Stimulated activated CD8-positive, alpha-beta memory T cell treated with anti-CD3 and anti-CD28 coated beads, Interleukin-4, amount 100 ng/mL, for 48 hours (primary cell): ENCODE measurements at regions not wholly inside any gene's neighbourhood (a gene's known extent, or its start where the extent isn't known, plus 50 kb on each side); places are given as distances from the start of the nearest gene placed in this dataset.
"Not testable (repeated sequence)": the region's sequence is repeated elsewhere in the genome, so short reads cannot be mapped to it uniquely, and the experiment has no call there.

Experiments
- DNase-seq: peaks from one replicate; pipeline ENCODE4 v3.0.0-alpha.2; 2020

DNA sequence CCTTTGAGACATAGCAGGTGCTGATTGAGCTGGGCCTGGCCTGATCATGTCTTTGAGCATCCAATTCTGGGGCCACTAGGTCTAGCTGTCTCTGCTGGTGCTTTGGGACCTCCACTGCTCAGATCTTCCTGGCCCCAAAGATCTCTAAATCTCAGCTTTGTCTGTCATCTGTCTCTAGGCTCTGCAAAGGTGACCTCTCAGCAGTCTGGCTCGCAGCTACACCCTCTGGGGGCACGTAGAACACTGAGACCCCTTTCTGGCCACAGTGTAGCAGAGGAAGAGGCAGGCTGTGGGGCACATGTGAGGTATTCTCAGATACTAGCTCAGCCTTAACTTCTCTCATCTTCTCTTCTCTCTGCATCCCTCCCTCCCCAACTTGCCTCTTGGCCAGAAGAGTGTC lies 298.1 kb upstream of the PLGLB1 start:
- DNase-seq = not testable (repeated sequence)

DNA sequence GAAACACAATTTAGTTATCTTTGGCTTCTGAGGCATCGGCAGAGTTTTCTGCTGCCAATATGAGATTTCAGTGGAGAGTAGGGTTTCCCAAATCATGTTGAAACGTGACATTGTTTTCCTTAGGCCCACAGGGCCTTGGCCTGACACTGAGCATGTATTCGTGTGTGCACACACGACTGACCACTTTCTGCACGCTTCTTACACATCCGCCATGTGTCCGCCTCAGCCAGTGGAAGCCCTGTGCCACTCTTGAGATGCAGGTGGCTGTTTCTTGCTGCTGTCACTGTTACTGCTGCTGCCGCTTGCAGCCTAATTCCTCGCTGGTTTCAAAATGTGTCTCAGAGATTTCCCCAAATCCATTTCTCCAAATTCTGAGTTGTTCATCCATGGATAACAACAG lies 299.6 kb upstream of the PLGLB1 start:
- not testable (repeated sequence) for DNase-seq

DNA sequence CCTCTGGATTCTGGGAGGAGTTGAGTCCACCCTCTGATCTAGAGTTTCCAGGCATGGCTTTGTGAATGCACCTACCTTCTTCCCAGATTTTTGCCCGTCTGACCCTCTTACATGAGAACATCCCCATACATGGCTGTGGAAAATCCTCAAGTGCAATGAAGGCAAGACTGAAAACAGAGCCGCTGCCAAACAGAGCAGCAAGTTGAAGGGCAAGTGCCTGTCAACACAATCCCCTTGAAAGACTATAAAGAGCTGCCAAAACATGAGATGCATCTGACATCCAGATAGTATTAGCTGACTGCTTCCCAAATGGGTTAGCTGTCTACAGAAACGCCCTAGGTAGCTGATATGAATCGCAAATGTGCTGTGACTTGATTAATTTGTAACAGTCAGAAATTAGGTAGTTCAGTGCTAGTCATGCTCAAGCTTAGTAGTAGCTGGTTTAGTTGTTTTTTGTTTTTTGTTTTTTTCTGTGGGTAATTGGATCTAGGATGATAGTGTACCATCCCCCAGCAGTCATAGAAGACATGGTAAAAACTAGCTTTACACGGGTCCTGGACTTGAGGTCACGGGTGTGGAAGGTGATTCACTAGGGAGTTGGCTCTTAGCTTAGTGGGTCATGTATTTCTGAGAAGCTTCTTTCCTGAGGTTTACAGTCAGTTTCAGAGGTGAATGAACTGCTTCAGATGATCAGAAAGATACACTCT lies 302.8 kb upstream of the PLGLB1 start:
- DNase-seq = not testable (repeated sequence)

DNA sequence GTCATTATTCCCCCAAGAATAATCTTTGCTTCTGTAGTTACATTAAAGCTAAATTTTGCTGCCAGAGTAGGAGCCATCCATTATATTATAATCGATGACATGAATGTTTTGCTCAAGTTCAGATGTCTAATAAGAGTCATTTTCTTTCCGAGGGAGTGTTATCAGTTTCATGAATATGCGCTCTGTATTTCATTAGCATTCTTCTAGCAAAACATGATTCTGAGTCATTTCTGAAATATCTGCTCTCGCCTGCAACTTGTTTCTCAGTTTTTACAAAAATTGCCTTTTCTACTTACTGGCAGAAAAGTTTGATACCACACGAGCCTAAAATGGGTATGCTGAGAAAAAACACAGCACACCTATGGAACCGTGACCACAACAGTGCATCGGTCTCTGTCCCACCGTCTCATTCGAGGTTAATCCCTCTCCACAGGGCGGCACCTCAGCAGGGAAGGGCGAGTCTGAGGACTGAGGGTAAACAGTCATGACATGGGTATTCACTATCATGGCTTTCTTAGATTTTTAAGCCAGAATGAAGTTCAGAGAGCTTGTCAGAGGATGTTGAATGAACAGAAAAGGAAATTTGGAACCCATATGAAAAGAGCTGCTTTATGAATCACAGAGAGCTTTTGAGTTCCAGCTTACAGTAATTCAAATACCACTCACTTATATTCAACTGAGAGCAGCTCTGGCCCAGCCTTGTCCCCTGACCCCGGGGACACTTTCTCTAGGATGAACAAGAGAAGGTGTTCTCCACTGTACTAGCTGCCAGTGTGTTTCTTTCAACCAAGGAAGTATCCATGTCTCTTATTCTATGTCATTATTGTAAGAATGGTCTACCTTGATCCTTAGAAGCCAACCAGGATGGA lies 303.6 kb upstream of the PLGLB1 start:
- not testable (repeated sequence) for DNase-seq

DNA sequence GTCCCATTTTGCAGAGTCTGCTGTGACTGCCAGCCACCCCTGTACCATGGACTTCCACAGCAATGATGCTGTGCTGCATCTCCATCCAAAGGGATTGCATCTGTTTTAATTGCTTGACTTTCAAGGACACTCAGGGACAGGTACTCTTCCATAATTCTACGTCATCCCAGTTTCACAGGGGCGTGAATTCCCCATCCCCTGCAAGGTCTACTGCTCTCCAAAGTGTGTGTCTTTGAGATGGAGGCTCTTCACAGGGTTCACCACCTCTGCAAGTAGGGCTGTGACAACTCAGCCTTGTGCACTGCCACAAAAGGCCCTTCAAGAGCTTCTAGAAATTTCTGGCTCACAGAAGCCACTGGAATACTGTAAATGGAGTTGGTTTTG lies 304.3 kb upstream of the PLGLB1 start:
- DNase-seq = not testable (repeated sequence)

DNA sequence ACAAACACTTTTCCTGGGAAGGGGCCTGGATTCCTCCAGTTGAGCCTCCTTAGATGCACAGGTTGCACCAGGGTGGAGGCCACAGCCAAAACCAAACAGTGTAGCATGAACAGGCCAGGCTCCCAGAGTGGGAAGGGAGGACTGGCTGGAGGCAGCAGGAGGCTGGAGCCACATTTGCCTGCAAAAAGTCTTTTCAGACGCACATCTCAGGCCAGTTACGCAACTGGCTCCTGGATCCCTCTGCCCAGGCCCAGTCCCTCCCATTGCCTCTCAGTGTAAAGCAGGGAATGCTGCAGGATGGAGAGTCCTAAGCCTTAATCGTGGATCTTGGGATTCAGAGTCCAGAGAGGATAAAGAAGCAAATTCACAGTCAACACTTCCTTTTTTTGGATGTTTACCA lies 305.1 kb upstream of the PLGLB1 start:
- not testable (repeated sequence) for DNase-seq

DNA sequence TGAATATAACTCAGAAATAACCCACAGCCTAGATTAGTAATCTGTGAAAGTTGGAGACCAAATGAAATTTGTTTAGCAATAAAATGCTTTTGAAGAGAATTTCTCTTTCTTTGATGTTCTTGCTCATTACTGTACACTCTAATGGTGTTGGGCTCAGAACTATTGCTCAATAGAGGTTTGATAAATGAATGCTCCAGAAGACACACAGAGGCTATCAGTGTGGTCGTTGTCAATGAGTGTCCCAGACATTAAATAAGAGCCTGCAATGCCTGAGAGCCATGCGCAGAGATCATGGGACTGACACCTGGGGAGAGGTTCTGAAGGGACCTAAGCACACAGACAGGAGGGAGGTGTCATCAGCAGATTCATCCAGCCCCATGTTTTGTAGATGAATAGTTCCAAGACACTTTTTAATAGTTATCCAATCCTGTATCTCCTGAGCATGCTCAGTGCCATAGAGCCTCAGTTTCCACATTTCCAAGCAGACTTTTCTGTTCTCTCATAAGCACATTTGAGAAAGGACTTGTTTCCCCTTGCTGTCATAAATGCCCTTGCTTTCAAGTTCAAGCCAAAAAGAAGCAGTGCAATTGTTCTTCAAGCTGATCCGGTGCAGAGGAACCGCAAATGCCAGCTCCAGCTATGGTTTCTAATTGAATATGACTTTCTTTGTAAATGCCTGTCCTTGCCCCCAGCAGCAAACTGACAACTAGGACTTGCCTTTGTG lies 306.2 kb upstream of the PLGLB1 start:
- not testable (repeated sequence) for DNase-seq

DNA sequence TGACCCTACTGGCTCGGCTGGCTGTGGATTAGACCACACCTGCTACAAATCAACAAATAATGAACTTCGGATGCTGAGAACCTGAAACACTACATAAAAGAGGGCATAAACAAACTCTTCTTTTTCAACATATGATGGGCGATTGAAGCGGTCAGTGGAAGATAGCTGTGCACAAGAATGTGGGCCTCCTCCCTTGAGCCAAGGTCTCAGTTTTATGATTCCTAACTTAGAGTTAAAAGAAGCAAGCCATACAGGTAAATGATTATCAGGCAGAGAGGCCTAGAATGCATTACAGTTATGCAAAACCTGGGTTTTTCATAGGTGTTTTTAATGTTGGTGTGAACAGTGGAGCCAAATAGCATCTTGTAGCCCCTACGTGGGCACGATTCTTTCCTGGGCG lies 307.9 kb upstream of the PLGLB1 start:
- not testable (repeated sequence) for DNase-seq

DNA sequence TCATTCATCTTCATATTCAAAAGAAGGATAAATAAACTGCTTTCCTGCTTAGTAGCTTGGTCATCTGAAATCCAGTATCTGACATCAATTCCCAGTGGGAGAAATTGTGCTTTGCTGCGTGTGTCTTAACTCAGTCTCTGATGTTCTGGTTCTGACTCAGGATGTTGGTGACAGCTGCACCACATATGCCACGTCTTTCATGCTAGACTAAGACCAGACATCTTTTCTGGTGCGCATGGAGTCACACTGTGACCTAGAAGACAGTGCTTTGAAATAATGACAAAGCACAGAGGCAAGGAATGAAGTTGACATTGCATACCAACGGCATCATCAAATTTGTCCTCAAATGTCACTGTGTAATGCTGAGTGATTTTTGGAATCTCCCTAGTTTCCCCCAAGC lies 308.8 kb upstream of the PLGLB1 start:
- DNase-seq = not testable (repeated sequence)

DNA sequence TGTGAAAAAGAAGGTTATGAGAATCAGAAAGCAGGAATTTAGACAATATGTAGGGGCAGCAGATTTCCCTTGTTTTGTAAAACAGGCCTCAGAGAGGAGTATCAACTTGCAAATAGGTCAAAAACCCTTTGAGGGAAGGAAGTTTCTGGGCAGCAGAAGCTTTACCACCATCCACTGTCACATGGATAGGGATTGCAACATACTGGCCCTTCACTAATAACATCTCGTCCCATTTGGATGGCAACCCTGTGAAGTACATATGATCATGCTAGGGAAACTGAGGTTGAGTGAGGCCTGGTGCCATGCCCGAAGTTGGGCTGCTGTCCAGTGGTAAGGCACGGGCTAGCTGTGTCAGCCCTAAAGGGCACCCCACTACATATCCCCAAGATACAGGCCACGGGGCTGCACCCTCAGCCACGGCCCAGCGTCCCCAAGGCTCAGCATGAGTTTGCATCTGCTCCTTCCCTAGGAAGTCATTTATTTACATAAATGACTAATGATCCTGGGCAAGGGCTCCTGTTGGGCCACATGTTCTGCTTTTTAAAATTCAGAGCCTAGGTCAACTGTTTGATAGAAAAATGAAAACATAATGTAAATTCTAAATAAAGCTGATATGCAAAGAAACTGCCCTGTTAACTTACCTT lies 310.4 kb upstream of the PLGLB1 start:
- DNase-seq = not testable (repeated sequence)

DNA sequence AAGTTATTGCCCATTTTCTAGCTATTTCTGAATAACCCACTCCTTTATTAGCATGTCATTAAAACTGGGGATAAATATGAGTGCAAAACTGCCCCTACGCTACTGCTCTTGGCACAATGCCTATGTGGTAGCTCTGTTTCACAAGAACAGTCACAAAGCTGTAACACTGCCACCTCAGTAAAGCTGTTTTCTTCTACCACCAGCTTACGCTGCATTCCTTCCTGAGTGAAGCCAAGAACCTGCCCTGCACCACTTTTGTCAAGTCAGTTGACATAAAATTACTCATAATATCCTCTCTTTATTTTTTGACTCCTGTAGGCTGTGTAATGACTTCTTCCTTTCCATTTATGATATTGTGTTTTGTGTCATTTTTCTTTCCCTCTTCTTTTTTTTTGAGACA lies 313.2 kb upstream of the PLGLB1 start:
- not testable (repeated sequence) for DNase-seq

DNA sequence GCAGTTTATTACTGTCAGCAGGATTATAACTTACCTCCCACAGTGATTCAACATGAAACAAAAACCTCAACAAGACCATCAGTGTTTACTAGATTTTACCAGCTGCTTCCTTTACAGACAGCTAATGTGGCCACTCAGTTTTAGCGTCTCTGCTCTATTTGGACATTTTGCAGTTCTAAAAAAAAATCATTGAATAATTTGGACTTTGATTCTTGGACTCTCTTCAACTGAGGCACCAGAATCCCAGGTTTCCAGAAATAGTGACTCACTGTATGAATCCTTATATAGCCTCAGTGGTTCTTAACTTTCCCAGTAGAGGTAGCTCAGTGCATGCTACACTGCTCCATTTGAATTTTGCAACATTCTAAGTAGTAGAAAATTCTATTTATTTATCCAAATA lies 317.4 kb upstream of the PLGLB1 start:
- DNase-seq = not testable (repeated sequence)

DNA sequence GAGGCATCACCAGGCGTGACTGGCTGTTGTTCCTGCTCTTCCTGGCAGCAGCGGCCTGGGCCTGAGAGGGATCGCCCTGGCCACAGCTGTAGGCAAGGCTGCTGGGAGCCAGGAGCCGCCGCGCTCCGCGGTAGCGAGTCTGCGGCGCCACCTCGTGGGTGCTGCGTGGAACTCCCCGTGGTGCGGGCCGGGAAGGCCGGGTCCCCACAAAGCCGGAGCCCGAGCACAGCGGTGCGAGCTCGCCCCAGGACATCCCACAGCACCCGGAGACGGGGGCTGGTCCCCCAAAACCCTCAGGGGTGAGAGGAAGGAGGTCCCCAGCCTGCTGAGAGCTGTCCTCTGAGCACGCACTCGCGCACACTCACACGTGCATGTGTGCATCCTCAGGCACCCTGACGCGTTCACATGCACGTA lies 320.0 kb upstream of the PLGLB1 start:
- DNase-seq = peak; percentile 74

DNA sequence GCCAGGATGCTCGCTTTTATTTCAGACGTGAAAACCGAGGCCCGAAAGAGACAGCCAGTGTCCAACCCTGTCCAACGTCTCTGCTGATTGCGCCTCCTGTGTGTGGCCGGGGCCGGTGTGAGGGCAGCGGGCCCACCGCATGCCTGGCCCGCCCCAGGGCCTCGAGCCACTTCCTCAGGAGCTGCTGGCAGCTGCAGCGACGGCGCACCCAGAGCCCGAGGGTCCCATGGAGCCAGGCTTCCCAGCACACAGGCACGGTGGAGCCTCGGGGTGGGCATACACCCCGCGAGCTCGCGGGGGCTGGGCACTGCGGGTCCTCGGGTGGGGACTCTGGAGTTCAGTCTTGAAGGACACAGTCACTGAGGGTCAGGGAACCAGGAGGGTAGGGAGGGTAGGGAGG lies 320.5 kb upstream of the PLGLB1 start:
- DNase-seq = not testable (repeated sequence)

DNA sequence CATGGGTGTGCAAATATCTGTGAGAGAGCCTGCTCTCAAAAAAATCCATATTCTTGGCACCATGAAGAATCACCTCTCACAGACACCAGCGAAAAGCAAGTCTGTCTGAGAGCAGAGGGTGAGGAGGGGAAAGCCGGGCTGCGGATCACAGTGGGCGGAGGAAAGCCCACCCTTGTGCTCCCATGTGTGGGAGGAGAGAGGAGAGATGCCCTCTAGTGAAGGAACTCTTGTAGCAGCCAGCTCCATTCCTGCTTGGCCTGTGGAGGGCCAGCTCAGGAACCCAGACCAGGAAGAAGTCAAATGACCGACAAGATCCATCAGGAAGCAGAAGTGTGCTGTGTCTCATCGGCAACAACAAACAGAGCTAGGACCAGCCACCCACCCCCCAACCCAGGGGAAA lies 321.7 kb upstream of the PLGLB1 start:
- DNase-seq = not testable (repeated sequence)

DNA sequence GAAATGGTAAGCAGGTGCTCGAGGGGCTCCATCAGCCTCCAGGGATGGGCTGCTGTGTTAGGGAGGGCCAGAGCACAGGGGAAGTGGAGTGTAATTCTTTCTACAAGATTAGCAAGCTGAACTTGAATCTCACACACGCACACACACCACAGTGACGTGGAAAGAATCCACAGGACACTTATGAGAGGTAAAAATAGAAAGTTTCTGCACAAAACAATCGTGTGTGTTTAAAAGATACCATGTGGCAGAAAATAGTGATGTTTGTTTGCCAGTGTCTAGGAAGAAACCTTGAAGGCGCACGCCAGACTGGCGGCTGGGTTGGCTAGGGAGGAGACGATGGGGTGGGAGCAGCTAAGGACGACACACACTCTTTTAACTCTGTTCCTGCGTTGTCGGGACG lies 323.6 kb upstream of the PLGLB1 start:
- DNase-seq = not testable (repeated sequence)

DNA sequence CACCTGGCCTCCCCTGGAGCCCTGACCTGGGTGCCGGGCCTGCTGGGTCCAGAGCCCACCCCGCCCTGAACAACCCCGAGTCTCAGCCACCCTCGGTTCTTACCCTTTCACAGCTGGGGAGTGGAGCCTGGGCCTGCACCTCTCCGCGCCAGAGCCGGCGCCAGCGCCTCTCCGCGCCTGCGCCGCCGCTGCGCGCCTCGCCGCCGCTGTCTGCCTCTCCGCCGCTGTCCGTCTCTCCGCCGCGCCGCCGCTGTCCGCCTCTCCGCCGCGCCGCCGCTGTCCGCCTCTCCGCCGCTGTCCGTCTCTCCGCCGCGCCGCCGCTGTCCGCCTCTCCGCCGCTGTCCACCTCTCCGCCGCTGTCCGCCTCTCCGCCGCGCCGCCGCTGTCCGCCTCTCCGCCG lies 326.9 kb upstream of the PLGLB1 start:
- DNase-seq = not testable (repeated sequence)

DNA sequence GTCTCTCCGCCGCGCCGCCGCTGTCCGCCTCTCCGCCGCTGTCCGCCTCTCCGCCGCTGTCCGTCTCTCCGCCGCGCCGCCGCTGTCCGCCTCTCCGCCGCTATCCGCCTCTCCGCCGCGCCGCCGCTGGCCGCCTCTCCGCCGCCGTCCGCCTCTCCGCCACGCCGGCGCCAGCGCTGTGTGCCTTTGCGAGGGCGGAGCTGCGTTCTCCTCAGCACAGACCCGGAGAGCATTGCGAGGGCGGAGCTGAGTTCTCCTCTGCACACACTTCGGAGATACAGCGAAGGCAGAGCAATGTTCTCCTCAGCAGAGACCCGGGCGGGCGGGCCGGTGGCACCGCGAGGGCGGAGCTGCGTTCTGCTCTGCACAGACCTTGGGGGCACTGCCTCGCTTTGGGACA lies 327.4 kb upstream of the PLGLB1 start:
- not testable (repeated sequence) for DNase-seq

DNA sequence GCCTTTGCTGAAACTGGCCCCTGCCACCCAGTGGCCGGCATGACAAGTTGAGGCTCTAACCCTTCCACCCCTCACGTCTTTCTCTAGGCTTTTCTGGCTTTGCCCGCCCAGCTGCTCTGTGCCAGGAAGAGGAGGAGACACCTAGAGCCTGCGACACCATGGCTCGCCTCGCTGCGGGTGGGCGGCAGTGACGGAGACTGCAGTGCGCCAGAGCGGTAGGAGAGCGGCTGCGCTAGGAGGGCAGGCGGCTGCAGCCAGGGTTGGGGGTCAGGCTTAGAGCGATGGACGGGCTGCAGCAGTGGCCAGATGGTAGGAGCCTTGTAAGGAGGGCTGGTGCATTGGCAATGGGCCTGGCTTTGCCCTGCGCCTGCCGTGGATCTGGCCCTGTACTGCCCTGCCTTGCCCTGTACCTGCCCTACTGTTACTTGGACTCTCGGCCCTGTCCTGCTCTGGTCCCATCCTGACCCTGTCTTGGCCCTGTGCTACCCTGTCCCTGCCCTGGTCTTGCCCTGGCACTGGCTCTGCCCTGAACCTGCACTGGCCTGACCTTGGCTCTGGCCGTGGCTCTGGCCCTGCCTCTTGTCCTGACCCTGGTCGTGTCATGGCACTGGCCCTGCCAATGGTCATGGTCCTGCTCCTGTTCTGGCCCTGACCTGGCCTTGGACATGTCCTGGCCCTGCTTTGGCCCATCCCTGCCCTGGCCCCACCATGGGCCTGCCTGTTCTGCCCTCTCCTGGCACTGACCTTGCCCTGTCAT lies 330.7 kb upstream of the PLGLB1 start:
- DNase-seq = not testable (repeated sequence)

DNA sequence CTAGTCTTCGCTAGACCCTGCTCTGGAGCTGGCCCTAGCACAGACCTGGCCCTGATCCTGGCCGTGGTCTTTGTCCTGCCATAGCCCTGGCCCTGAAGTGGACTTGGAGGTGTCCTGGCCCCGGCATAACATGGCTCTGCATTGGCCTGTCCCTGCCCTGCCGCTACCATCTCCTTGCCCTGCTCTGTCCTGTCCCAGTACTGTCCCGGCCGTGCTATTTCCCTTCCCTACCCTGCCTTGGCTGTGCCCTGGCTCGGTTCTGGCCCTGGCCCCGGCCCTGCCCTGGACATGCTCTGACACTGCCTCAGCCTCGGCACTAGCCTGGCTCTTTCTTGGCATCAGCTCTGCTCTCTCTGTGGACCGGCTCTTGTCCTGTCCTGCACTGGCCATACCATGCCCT lies 331.8 kb upstream of the PLGLB1 start:
- DNase-seq = not testable (repeated sequence)

DNA sequence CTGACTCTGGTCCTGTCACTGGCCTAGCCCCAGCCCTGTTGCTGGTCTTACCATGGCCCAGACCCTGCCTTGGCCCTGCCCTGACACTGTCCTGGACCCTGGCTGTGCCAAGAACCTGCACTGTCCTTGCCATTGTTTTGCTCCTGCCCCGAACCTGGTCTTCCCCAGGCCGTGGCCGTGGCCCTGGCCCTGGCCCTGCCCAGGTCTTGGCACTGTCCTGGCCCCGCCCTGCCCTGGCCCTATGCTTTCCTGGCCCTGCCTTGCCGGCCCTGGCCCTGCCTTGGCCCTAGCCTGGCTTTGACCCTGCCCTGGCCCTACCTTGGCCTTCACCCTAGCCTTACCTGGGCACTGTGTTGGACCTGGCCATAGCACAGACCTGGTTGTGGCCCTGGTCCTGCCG lies 332.5 kb upstream of the PLGLB1 start:
- not testable (repeated sequence) for DNase-seq

DNA sequence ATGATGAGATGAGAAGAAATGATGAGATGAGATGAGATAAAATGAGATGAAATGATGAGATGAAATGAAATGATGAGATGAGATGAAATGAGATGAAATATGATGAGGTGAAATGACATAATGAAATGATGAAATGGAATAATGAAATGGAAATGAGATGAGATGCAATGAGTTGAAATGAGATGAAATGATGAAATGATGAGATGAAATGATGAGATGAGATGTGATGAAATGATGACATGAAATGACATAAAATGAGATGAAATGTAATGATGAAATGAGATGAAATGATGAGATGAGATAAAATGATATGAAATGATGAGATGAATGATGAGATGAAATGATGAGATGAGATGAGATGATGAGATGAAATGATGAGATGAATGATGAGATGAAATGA lies 338.6 kb upstream of the PLGLB1 start:
- DNase-seq = not testable (repeated sequence)
